NCI-H128 (cell line): ENCODE measurements at regions not wholly inside any gene's neighbourhood (a gene's known extent, or its start where the extent isn't known, plus 50 kb on each side); places are given as distances from the start of the nearest gene placed in this dataset.
"Not testable (repeated sequence)": the region's sequence is repeated elsewhere in the genome, so short reads cannot be mapped to it uniquely, and the experiment has no call there.

Experiments used
- DNase-seq: peaks from one replicate; lab custom pipeline; 2025; ENCODE audit not compliant: unreplicated experiment; lab: John Stamatoyannopoulos, UW

GRCh38 chr6:94713446-94713845 is 863.9 kb upstream of the MANEA start:
- DNase-seq, result no peak

- no peak for DNase-seq
These were observed 878.6 kb upstream of the MANEA start for GRCh38 chr6:94698773-94699172.

GRCh38 chr6:94687255-94687654 is 890.1 kb upstream of the MANEA start:
- not testable (repeated sequence) for DNase-seq

GRCh38 chr6:94683409-94683808 is 893.9 kb upstream of the MANEA start:
- DNase-seq, result no peak

- no peak for DNase-seq
These were observed 896.6 kb upstream of the MANEA start for GRCh38 chr6:94680669-94681212.

GRCh38 chr6:94673251-94673650 is 904.1 kb upstream of the MANEA start:
- DNase-seq, result no peak

- no peak for DNase-seq
These were observed 907.3 kb upstream of the MANEA start for GRCh38 chr6:94670017-94670416.

- no peak for DNase-seq
These were observed 908.5 kb upstream of the MANEA start for GRCh38 chr6:94668876-94669275.

GRCh38 chr6:94658929-94659328 is 918.4 kb upstream of the MANEA start:
- DNase-seq, result no peak

GRCh38 chr6:94651239-94651638 is 926.1 kb upstream of the MANEA start:
- no peak for DNase-seq

GRCh38 chr6:94645191-94645590 is 932.1 kb upstream of the MANEA start:
- no peak for DNase-seq

- no peak for DNase-seq
These were observed 937.8 kb upstream of the MANEA start for GRCh38 chr6:94639564-94639963.

GRCh38 chr6:94636780-94637385 is 940.5 kb upstream of the MANEA start:
- DNase-seq, result no peak

- DNase-seq, result no peak
These were observed 953.7 kb upstream of the MANEA start for GRCh38 chr6:94623586-94623985.

- no peak for DNase-seq
These were observed 954.6 kb upstream of the MANEA start for GRCh38 chr6:94622783-94623182.

GRCh38 chr6:94600636-94601035 is 976.7 kb upstream of the MANEA start:
- no peak for DNase-seq

GRCh38 chr6:94597487-94597886 is 979.8 kb upstream of the MANEA start:
- no peak for DNase-seq

- DNase-seq, result no peak
These were observed 986.9 kb upstream of the MANEA start for GRCh38 chr6:94590416-94590815.

GRCh38 chr6:94588301-94588700 is 989.0 kb upstream of the MANEA start:
- no peak for DNase-seq

- DNase-seq, result no peak
These were observed 993.1 kb upstream of the MANEA start for GRCh38 chr6:94584211-94584610.

GRCh38 chr6:94570581-94570980 is 1006.8 kb upstream of the MANEA start:
- DNase-seq, result no peak

GRCh38 chr6:94562846-94563245 is 1014.5 kb upstream of the MANEA start:
- no peak for DNase-seq

- DNase-seq, result no peak
These were observed 1017.4 kb upstream of the MANEA start for GRCh38 chr6:94559829-94560537.
